Bronchial epithelial cell (primary cell): ENCODE measurements at regions not wholly inside any gene's neighbourhood (a gene's known extent, or its start where the extent isn't known, plus 50 kb on each side); places are given as distances from the start of the nearest gene placed in this dataset.
"Not testable (repeated sequence)": the region's sequence is repeated elsewhere in the genome, so short reads cannot be mapped to it uniquely, and the experiment has no call there.

ENCODE experiments used
- DNase-seq: peaks from one replicate; pipeline ENCODE4 v3.0.0-alpha.2; 2010; ENCODE audit warnings: low read depth
- FAIRE-seq: peaks from 2 replicates; lab custom pipeline; 2011; peaks lifted over from hg19 to GRCh38; lab: Jason Lieb, UNC
- H3K27me3 ChIP-seq: 2 replicates; pipeline ENCODE4 v1.5.1; 2011; ENCODE audit warnings: low read length; ENCODE audit not compliant: control insufficient read depth, insufficient read depth
- H3K36me3 ChIP-seq: 2 replicates; pipeline ENCODE4 v1.5.1; 2011; ENCODE audit warnings: low read length; ENCODE audit not compliant: control insufficient read depth, insufficient read depth
- H3K4me3 ChIP-seq: 2 replicates; pipeline ENCODE4 v1.5.1; 2011; ENCODE audit warnings: mild to moderate bottlenecking, low read depth, low read length, control low read depth
- CTCF ChIP-seq: IDR thresholded peaks from 2 replicates; pipeline ENCODE4 v1.5.1; 2011; ENCODE audit warnings: mild to moderate bottlenecking, moderate library complexity, low read length, control low read depth, inconsistent platforms; ENCODE audit not compliant: insufficient read depth, severe bottlenecking

DNA sequence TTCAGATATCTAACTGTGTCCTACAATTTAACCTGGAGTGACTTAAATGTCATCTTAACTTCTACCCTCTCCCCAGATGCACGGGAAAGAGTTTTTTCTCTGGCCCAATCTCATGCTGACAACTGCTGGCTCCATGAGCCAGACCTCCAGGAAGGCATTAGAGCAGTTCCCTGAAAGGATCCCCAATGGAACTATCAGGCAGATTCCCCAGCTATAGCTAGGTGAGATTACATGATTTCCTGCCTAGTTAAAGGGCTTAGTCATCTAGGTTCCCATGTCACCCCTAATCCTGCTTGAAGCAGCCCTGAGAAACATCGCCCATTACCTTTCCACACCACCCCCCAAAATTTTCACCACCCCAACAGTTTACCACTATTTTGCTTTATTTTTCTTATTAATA is 373.5 kb upstream of the TRPC7 start:
- FAIRE-seq = no peak
- H3K4me3 ChIP-seq = no peak overlapping the region
- no peaks in the 10 kb centered on the region for H3K36me3 ChIP-seq
- DNase-seq = no peak
- no peak for TF ChIP-seq CTCF
- no peaks in the 10 kb centered on the region for H3K27me3 ChIP-seq

GRCh38 chr5:136736021-136736420 is 370.7 kb upstream of the TRPC7 start:
- no peak for FAIRE-seq

GRCh38 chr5:136735611-136736010 is 370.3 kb upstream of the TRPC7 start:
- not testable (repeated sequence) for H3K4me3 ChIP-seq, FAIRE-seq, H3K27me3 ChIP-seq, DNase-seq, H3K36me3 ChIP-seq

More at GRCh38 chr5:136736021-136736420, 370.7 kb upstream of the TRPC7 start:
- Histone ChIP-seq H3K36me3 (no peaks in the 10 kb centered on the region), H3K4me3 (no peak overlapping the region), H3K27me3 (no peaks in the 10 kb centered on the region)
- TF ChIP-seq CTCF = no peak
- DNase-seq = no peak

DNA sequence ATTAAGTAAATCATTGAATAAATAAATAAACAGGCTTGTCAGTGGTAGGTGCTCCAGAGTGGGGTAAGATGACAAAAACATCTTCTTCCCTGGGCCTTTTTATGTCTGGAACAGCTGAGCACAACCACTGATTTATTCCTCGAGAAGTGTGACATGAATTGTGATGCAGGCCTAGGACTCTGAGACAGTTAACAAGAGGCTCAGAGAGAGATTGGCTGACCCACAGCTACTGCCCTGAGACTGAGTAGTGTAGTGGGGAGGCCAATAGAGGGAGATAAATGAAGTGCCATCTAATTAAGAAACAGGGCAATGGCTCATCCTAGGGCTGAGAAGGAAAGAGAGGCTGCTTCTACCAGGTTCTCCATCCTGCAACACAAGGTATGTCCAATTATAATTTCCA is 369.3 kb upstream of the TRPC7 start:
- no peak for TF ChIP-seq CTCF
- DNase-seq (no peak), FAIRE-seq (no peak)
- H3K4me3 ChIP-seq = no peak overlapping the region
- H3K36me3 ChIP-seq = no peaks in the 10 kb centered on the region
- no peaks in the 10 kb centered on the region for H3K27me3 ChIP-seq

DNA sequence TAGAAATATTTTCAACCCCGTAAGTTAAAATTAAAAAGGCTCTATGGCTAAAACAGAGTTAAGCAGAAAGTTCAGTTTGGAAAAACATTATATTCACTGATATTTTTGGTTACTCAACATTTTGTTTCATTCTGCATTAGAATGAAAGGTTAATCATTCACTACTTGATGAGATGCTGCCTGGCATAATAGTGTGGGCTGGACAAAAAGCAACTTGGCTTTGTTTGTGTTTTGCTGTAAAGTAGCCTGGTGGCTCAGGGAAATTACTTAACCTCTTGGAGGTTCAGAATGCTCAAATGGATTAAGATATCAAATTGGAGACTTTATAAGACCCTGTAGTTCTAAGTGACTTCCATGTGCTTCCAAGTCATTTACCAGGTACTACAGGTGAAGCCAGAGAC is 367.4 kb upstream of the TRPC7 start:
- no peak for TF ChIP-seq CTCF
- no peaks in the 10 kb centered on the region for H3K36me3 ChIP-seq
- H3K27me3 ChIP-seq = no peaks in the 10 kb centered on the region
- FAIRE-seq (no peak), DNase-seq (no peak)
- no peak overlapping the region for H3K4me3 ChIP-seq

DNA sequence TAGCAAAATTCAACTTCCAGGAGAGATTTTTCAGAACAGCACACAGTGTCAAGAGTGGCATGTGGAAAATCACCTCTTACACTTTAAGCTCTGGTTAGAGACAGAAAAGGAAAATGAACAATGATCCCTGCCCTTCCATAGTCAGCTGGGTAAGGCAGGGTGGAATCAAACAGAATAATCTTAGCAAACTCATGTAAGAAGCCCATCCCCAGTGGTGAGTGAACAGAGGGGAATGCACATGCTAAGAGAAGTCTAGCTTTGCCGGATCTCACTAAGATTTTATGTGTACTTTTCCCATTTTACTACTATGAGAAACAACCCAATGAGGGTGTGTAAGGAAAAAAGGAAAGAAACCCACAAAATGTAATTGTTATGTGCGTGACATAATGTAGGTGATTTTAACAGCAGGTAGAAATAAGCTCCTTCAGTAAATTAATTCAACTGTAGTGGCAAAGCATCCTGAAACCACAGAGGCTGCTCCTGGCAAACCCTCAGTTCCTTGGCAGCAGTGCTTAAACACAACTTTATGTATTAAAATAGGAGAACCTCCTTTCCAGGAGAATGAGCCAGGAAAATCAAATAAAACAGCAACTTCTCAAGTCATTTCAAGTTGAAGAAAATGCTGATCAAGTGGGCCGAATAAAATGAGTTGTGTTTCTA is 366.0 kb upstream of the TRPC7 start:
- TF ChIP-seq CTCF = no peak
- Histone ChIP-seq H3K4me3 (no peak overlapping the region), H3K27me3 (no peaks in the 10 kb centered on the region), H3K36me3 (no peaks in the 10 kb centered on the region)
- FAIRE-seq (no peak), DNase-seq (no peak)
